ENCODE measurements at regions not wholly inside any gene's neighbourhood (a gene's known extent, or its start where the extent isn't known, plus 50 kb on each side); places are given as distances from the start of the nearest gene placed in this dataset.

DNA sequence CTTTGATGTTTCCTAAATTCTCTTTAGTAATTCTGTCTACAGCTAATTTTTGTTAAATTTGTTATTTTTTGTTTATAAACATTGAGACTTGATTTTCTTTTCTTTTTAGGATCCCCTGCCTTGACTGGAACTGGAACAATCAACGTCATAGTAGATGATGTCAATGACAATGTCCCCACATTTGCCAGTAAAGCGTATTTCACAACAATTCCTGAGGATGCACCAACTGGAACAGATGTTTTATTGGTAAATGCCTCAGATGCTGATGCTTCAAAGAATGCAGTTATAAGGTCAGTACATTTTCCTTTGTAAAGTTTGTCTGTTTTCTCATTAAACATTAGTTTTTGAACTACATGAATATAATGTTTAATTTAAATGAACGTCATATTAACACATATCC is 119.4 kb downstream of the FAT4 start:
- Mint-ChIP-seq H3K4me3 (no peak overlapping the region), H3K27ac (no peak overlapping the region), H3K9me3 (peaks cover 4% of the 10 kb centered on the region), H3K27me3 (ENCODE audit: low read depth) (no peaks in the 10 kb centered on the region), H3K4me1 (peaks cover 20% of the 10 kb centered on the region), H3K36me3 (peaks cover 14% of the 10 kb centered on the region)
- CTCF ChIA-PET: no interaction called here
- TF ChIP-seq FOXK1 (CRISPR knock-in tag; IDR thresholded peaks at IDR 0.05): no peak
- no peak for TF ChIP-seq RORB (CRISPR knock-in tag; IDR thresholded peaks at IDR 0.05)
- no peak for TF ChIP-seq JUN (CRISPR knock-in tag; IDR thresholded peaks at IDR 0.05)
- TF ChIP-seq ZMAT4 (CRISPR knock-in tag; IDR thresholded peaks at IDR 0.05): no peak
- no peak for TF ChIP-seq OVOL2 (CRISPR knock-in tag; IDR thresholded peaks at IDR 0.05; ENCODE audit: borderline replicate concordance)
- TF ChIP-seq, protein P1, sequence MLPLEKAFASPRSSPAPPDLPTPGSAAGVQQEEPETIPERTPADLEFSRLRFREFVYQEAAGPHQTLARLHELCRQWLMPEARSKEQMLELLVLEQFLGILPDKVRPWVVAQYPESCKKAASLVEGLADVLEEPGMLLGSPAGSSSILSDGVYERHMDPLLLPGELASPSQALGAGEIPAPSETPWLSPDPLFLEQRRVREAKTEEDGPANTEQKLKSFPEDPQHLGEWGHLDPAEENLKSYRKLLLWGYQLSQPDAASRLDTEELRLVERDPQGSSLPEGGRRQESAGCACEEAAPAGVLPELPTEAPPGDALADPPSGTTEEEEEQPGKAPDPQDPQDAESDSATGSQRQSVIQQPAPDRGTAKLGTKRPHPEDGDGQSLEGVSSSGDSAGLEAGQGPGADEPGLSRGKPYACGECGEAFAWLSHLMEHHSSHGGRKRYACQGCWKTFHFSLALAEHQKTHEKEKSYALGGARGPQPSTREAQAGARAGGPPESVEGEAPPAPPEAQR (CRISPR knock-in tag; IDR thresholded peaks at IDR 0.05): no peak
- TF ChIP-seq, protein P2, sequence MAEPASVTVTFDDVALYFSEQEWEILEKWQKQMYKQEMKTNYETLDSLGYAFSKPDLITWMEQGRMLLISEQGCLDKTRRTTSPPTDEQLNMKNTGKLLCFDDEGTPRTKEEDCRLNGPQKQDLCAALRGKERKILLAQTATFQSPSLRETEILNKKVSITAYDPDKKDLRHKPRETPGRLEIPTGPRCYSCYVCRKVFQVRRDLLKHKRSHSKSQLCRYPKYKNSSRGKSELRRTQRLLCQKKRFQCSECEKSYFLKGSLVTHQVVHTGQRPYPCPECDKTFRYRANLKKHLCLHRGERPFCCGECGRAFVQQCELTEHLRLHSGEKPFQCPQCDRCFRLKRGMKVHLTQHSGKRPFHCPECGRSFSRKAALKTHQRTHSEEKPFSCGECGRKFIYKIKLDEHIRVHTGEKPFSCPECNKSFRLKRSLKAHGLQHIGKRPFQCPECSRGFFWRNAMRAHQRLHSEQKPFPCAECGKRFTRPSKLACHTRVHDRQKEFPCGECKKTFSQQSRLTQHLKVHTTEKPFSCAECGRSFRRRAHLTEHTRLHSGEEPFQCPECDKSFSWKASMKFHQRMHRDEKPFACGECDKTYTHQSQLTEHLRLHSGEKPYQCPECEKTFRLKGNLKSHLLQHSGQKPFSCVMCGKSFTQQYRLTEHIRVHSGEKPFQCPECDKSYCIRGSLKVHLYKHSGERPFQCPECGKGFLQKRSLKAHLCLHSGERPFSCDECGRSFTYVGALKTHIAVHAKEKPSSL (CRISPR knock-in tag; conservative IDR thresholded peaks at IDR 0.05): no peak
- no peak for TF ChIP-seq JAZF1 (CRISPR knock-in tag; IDR thresholded peaks at IDR 0.05)
- no peak for TF ChIP-seq ZBTB21 (CRISPR knock-in tag; IDR thresholded peaks at IDR 0.05; ENCODE audit: borderline replicate concordance)
- TF ChIP-seq SP1 (CRISPR knock-in tag; conservative IDR thresholded peaks at IDR 0.05): no peak
- TF ChIP-seq GTF2I (CRISPR knock-in tag; conservative IDR thresholded peaks at IDR 0.05): no peak
- TF ChIP-seq MXD4 (CRISPR knock-in tag; IDR thresholded peaks at IDR 0.05; ENCODE audit: borderline replicate concordance): no peak
- TF ChIP-seq USF2 (CRISPR knock-in tag; IDR thresholded peaks at IDR 0.05): no peak
- TF ChIP-seq E2F4 (CRISPR knock-in tag; IDR thresholded peaks at IDR 0.05; ENCODE audit: borderline replicate concordance, low read depth): no peak
- TF ChIP-seq CREB1 (CRISPR knock-in tag; IDR thresholded peaks at IDR 0.05): no peak
- ATAC-seq (no peak), DNase-seq (ENCODE audit: low spot score) (no peak)
- POLR2A ChIA-PET: no interaction called here

- TF ChIP-seq MXD4 (CRISPR knock-in tag; IDR thresholded peaks at IDR 0.05; ENCODE audit: borderline replicate concordance) (no peak), RELA (CRISPR knock-in tag; IDR thresholded peaks at IDR 0.05; ENCODE audit: borderline replicate concordance) (no peak), NR3C1 (CRISPR knock-in tag; conservative IDR thresholded peaks at IDR 0.05; ENCODE audit: low read depth) (no peak), HMGA2 (CRISPR knock-in tag; IDR thresholded peaks at IDR 0.05) (no peak)
- TF ChIP-seq, protein P3, sequence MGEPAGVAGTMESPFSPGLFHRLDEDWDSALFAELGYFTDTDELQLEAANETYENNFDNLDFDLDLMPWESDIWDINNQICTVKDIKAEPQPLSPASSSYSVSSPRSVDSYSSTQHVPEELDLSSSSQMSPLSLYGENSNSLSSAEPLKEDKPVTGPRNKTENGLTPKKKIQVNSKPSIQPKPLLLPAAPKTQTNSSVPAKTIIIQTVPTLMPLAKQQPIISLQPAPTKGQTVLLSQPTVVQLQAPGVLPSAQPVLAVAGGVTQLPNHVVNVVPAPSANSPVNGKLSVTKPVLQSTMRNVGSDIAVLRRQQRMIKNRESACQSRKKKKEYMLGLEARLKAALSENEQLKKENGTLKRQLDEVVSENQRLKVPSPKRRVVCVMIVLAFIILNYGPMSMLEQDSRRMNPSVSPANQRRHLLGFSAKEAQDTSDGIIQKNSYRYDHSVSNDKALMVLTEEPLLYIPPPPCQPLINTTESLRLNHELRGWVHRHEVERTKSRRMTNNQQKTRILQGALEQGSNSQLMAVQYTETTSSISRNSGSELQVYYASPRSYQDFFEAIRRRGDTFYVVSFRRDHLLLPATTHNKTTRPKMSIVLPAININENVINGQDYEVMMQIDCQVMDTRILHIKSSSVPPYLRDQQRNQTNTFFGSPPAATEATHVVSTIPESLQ (CRISPR knock-in tag; IDR thresholded peaks at IDR 0.05): no peak
- TF ChIP-seq, protein P4, sequence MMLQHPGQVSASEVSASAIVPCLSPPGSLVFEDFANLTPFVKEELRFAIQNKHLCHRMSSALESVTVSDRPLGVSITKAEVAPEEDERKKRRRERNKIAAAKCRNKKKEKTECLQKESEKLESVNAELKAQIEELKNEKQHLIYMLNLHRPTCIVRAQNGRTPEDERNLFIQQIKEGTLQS (CRISPR knock-in tag; conservative IDR thresholded peaks at IDR 0.05): no peak
- ChIA-PET POLR2A (no interaction called here), CTCF (no interaction called here)
- Mint-ChIP-seq H3K36me3 (peaks cover 6% of the 10 kb centered on the region), H3K27ac (no peak overlapping the region), H3K4me3 (no peak overlapping the region), H3K27me3 (ENCODE audit: low read depth) (no peaks in the 10 kb centered on the region), H3K9me3 (peaks cover 4% of the 10 kb centered on the region), H3K4me1 (no peaks in the 10 kb centered on the region; the same call in 1 of the 2 replicates)
- DNase-seq (ENCODE audit: low spot score): no peak
- ATAC-seq: no peak
Observed at GRCh38 chr4:125440814-125441213, 126.1 kb downstream of the FAT4 start.
